ENCODE measurements at regions not wholly inside any gene's neighbourhood (a gene's known extent, or its start where the extent isn't known, plus 50 kb on each side); places are given as distances from the start of the nearest gene placed in this dataset.
"Not testable (repeated sequence)": the region's sequence is repeated elsewhere in the genome, so short reads cannot be mapped to it uniquely, and the experiment has no call there.

- not testable (repeated sequence) for TF ChIP-seq EZH2phosphoT487 (conservative IDR thresholded peaks at IDR 0.05; ENCODE audit: low read length); CTCF (IDR thresholded peaks at IDR 0.05; ENCODE audit: insufficient read depth, low read length, poor library complexity, severe bottlenecking)
These were observed 85.3 kb upstream of the ADCY2 start for GRCh38 chr5:7310656-7311055.

All from SU-DHL-6 (cell line).